ENCODE measurements at regions not wholly inside any gene's neighbourhood (a gene's known extent, or its start where the extent isn't known, plus 50 kb on each side); places are given as distances from the start of the nearest gene placed in this dataset.

- TF ChIP-seq CTCF (IDR thresholded peaks at IDR 0.05) (no peak), POLR2A (IDR thresholded peaks at IDR 0.05) (no peak)
These were observed 183.9 kb upstream of the JARID2 start for GRCh38 chr6:15061908-15062515.
